GM23338 (cell line): ENCODE measurements at regions not wholly inside any gene's neighbourhood (a gene's known extent, or its start where the extent isn't known, plus 50 kb on each side); places are given as distances from the start of the nearest gene placed in this dataset.

Experiments
- ATAC-seq: fragments of 200-7000 bp; cut with Tn5 transposase; 3 replicates; pipeline ENCODE4 v1.9.1; 2020
- DNase-seq: peaks from one replicate; pipeline ENCODE4 v3.0.0-alpha.2; 2015; ENCODE audit warnings: low spot score
- H2AFZ ChIP-seq: fragments of 200-600 bp; sonication (generic); 2 replicates; pipeline ENCODE4 v1.8.0; 2016; ENCODE audit warnings: antibody characterized with exemption, mild to moderate bottlenecking, moderate library complexity
- H3F3A ChIP-seq: fragments of 200-600 bp; sonication (generic); replicated peaks from 2 replicates; pipeline ENCODE4 v1.8.0; 2017; ENCODE audit warnings: antibody characterized with exemption, mixed run types, low read depth
- H3K27ac ChIP-seq: fragments of 200-600 bp; sonication (generic); 2 replicates; pipeline ENCODE4 v1.6.1; 2016; ENCODE audit warnings: low read depth
- H3K27me3 ChIP-seq: fragments of 200-600 bp; sonication (generic); 2 replicates; pipeline ENCODE4 v1.8.0; 2016; ENCODE audit warnings: mild to moderate bottlenecking, mixed run types, moderate library complexity; ENCODE audit not compliant: insufficient read depth
- H3K36me3 ChIP-seq: fragments of 200-600 bp; sonication (generic); 2 replicates; pipeline ENCODE4 v1.8.0; 2016; ENCODE audit warnings: mild to moderate bottlenecking; ENCODE audit not compliant: insufficient read depth
- H3K4me1 ChIP-seq: fragments of 200-600 bp; sonication (generic); 2 replicates; pipeline ENCODE4 v1.8.0; 2016; ENCODE audit warnings: mild to moderate bottlenecking, moderate library complexity; ENCODE audit not compliant: insufficient read depth
- H3K4me2 ChIP-seq: fragments of 200-600 bp; sonication (generic); 2 replicates; pipeline ENCODE4 v1.7.1; 2017; ENCODE audit warnings: mixed run types
- H3K4me3 ChIP-seq: fragments of 200-600 bp; sonication (generic); 2 replicates; pipeline ENCODE4 v1.6.1; 2016; ENCODE audit warnings: mixed run types
- H3K79me2 ChIP-seq: fragments of 200-600 bp; sonication (generic); replicated peaks from 2 replicates; pipeline ENCODE4 v1.8.0; 2017; ENCODE audit warnings: mild to moderate bottlenecking; ENCODE audit not compliant: insufficient read depth
- H3K9me2 ChIP-seq: fragments of 200-600 bp; sonication (generic); 2 replicates; pipeline ENCODE4 v1.8.0; 2017; ENCODE audit not compliant: insufficient read depth
- H4K20me1 ChIP-seq: fragments of 200-600 bp; sonication (generic); replicated peaks from 2 replicates; pipeline ENCODE4 v1.8.0; 2017; ENCODE audit warnings: mild to moderate bottlenecking; ENCODE audit not compliant: insufficient read depth
- H3K27ac Mint-ChIP-seq: 2 replicates; pipeline ENCODE4 v1.8.0; 2020; ENCODE audit warnings: inconsistent platforms, mild to moderate bottlenecking, moderate library complexity, mixed read lengths
- H3K27me3 Mint-ChIP-seq: 3 replicates; pipeline ENCODE4 v1.8.0; 2022; ENCODE audit warnings: low read depth, mild to moderate bottlenecking, moderate library complexity, mixed read lengths, inconsistent platforms; ENCODE audit not compliant: insufficient read depth, poor library complexity
- H3K36me3 Mint-ChIP-seq: 3 replicates; pipeline ENCODE4 v1.8.0; 2021; ENCODE audit warnings: low read depth, mild to moderate bottlenecking, inconsistent platforms, moderate library complexity, mixed read lengths
- H3K4me1 Mint-ChIP-seq: 3 replicates; pipeline ENCODE4 v1.8.0; 2020; ENCODE audit warnings: mild to moderate bottlenecking, inconsistent platforms, mixed read lengths
- H3K4me3 Mint-ChIP-seq: 3 replicates; pipeline ENCODE4 v1.8.0; 2021; ENCODE audit warnings: moderate library complexity, mild to moderate bottlenecking, inconsistent platforms, mixed read lengths
- H3K9me3 Mint-ChIP-seq: 3 replicates; pipeline ENCODE4 v1.8.0; 2020; ENCODE audit warnings: moderate library complexity, mild to moderate bottlenecking, inconsistent platforms, mixed read lengths
- CREB1 ChIP-seq: fragments of 250-450 bp; sonication (Bioruptor Pico); IDR thresholded peaks from 2 replicates; pipeline ENCODE4 v1.5.0; 2020; ENCODE audit warnings: low read depth, mild to moderate bottlenecking, moderate library complexity
- EZH2phosphoT487 ChIP-seq: fragments of 200-600 bp; sonication (generic); IDR thresholded peaks from one replicate; pipeline ENCODE4 v1.8.1; 2018; ENCODE audit warnings: antibody characterized with exemption; ENCODE audit not compliant: unreplicated experiment
- NANOG ChIP-seq: IDR thresholded peaks from 2 replicates; pipeline ENCODE4 v1.6.1; 2016; ENCODE audit warnings: antibody characterized with exemption, borderline replicate concordance
- STAT1 ChIP-seq: IDR thresholded peaks from one replicate; pipeline ENCODE4 v1.6.1; 2016; ENCODE audit warnings: antibody characterized with exemption; ENCODE audit not compliant: unreplicated experiment
- ZNF114 ChIP-seq: fragments of 250-450 bp; sonication (Bioruptor Pico); IDR thresholded peaks from 2 replicates; pipeline ENCODE4 v1.5.0; 2020; ENCODE audit warnings: mild to moderate bottlenecking, moderate library complexity
- ZNF331 ChIP-seq: fragments of 250-450 bp; sonication (Bioruptor Pico); IDR thresholded peaks from 2 replicates; pipeline ENCODE4 v1.5.0; 2020; ENCODE audit warnings: low read depth, mild to moderate bottlenecking, moderate library complexity
- ZNF462 ChIP-seq: fragments of 250-450 bp; sonication (Bioruptor Pico); IDR thresholded peaks from 2 replicates; pipeline ENCODE4 v1.5.0; 2020; ENCODE audit warnings: mild to moderate bottlenecking, moderate library complexity
- TF ChIP-seq, protein P1 (sequence below): IDR thresholded peaks from 2 replicates; pipeline ENCODE4 v1.6.1; 2016; ENCODE audit warnings: antibody characterized with exemption
- TF ChIP-seq, protein P2 (sequence below), 2 experiments: fragments of 200-600 bp in 1 of 2; sonication (generic) in 1 of 2; conservative IDR thresholded peaks; 2 replicates each; pipeline versions ENCODE4 v1.5.1 to v1.6.1; 2016 to 2017; ENCODE audit warnings: antibody characterized with exemption in 2 of 2, low read depth in 2 of 2, mild to moderate bottlenecking in 2 of 2, moderate library complexity in 1 of 2

DNA sequence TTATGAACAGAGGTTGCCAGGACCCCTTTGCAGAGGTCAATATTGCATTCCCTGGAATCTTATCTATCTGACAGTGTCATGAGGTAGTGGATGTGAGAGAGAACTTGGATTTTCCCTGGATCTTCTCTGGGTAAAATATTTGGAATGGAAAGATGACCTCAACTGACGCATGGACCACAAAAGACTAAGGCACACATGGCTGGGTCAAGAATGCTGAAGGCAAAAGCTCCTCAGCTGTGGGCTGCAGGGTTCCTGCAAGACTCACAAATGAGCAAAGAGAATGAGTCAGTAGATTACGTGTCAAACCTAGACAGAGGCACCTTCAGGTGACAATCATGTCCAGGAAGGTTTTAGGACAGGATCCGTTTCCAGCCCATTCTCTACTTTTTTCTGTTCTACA, 484.0 kb downstream of the C6orf118 start:
- no peak overlapping the region for H3K4me3 ChIP-seq
- TF ChIP-seq ZNF331 (no peak), EZH2phosphoT487 (no peak), ZNF462 (CRISPR knock-in tag) (no peak), ZNF114 (CRISPR knock-in tag) (no peak), NANOG (no peak), STAT1 (no peak)
- no peak overlapping the region for H3K27ac ChIP-seq
- H3K4me2 ChIP-seq, result no peak overlapping the region
- H3K4me1 Mint-ChIP-seq, result no peaks in the 10 kb centered on the region
- no peaks in the 10 kb centered on the region for H3K4me1 ChIP-seq
- no peaks in the 10 kb centered on the region for H3K9me2 ChIP-seq
- H3K4me3 Mint-ChIP-seq, result no peak overlapping the region
- no peaks in the 10 kb centered on the region for H3K79me2 ChIP-seq
- no peaks in the 10 kb centered on the region for H3K36me3 Mint-ChIP-seq
- ATAC-seq (no peak), DNase-seq (no peak)
- peaks cover 3% of the 10 kb centered on the region; the same call in 2 of the 3 replicates for H3K9me3 Mint-ChIP-seq
- no peaks in the 10 kb centered on the region for H3F3A ChIP-seq
- no peaks in the 10 kb centered on the region for H4K20me1 ChIP-seq
- H3K27me3 ChIP-seq, result no peaks in the 10 kb centered on the region
- peaks cover 2% of the 10 kb centered on the region for H3K27me3 Mint-ChIP-seq
- no peak overlapping the region for H3K27ac Mint-ChIP-seq
- H2AFZ ChIP-seq, result no peak overlapping the region
- H3K36me3 ChIP-seq, result no peaks in the 10 kb centered on the region

- no peaks in the 10 kb centered on the region for H4K20me1 ChIP-seq
- H3K4me1 ChIP-seq, result no peaks in the 10 kb centered on the region
- no peaks in the 10 kb centered on the region for H3K4me1 Mint-ChIP-seq
- H3F3A ChIP-seq, result no peaks in the 10 kb centered on the region
- no peak overlapping the region for H3K4me3 ChIP-seq
- no peak overlapping the region for H3K4me2 ChIP-seq
- H3K27me3 Mint-ChIP-seq, result no peaks in the 10 kb centered on the region
- H3K4me3 Mint-ChIP-seq, result no peak overlapping the region
- H3K9me2 ChIP-seq, result peaks cover 2% of the 10 kb centered on the region; the same call in 1 of the 2 replicates
- no peak for ATAC-seq
- H3K79me2 ChIP-seq, result no peaks in the 10 kb centered on the region
- H3K9me3 Mint-ChIP-seq, result peaks cover 22% of the 10 kb centered on the region
- no peak overlapping the region for H2AFZ ChIP-seq
- no peak for DNase-seq
- peaks cover 16% of the 10 kb centered on the region for H3K36me3 Mint-ChIP-seq
- H3K27ac Mint-ChIP-seq, result no peak overlapping the region
- no peaks in the 10 kb centered on the region for H3K36me3 ChIP-seq
- H3K27ac ChIP-seq, result no peak overlapping the region
- H3K27me3 ChIP-seq, result no peaks in the 10 kb centered on the region
- no peak for TF ChIP-seq STAT1
- TF ChIP-seq, protein P1, sequence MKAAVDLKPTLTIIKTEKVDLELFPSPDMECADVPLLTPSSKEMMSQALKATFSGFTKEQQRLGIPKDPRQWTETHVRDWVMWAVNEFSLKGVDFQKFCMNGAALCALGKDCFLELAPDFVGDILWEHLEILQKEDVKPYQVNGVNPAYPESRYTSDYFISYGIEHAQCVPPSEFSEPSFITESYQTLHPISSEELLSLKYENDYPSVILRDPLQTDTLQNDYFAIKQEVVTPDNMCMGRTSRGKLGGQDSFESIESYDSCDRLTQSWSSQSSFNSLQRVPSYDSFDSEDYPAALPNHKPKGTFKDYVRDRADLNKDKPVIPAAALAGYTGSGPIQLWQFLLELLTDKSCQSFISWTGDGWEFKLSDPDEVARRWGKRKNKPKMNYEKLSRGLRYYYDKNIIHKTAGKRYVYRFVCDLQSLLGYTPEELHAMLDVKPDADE, result no peak
- TF ChIP-seq, protein P2, sequence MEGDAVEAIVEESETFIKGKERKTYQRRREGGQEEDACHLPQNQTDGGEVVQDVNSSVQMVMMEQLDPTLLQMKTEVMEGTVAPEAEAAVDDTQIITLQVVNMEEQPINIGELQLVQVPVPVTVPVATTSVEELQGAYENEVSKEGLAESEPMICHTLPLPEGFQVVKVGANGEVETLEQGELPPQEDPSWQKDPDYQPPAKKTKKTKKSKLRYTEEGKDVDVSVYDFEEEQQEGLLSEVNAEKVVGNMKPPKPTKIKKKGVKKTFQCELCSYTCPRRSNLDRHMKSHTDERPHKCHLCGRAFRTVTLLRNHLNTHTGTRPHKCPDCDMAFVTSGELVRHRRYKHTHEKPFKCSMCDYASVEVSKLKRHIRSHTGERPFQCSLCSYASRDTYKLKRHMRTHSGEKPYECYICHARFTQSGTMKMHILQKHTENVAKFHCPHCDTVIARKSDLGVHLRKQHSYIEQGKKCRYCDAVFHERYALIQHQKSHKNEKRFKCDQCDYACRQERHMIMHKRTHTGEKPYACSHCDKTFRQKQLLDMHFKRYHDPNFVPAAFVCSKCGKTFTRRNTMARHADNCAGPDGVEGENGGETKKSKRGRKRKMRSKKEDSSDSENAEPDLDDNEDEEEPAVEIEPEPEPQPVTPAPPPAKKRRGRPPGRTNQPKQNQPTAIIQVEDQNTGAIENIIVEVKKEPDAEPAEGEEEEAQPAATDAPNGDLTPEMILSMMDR (conservative IDR thresholded peaks at IDR 0.05; ENCODE audit: low read depth in 2 of 2), result no peak
- TF ChIP-seq CREB1 (CRISPR knock-in tag), result no peak
Observed at GRCh38 chr6:164817662-164818061, 491.7 kb downstream of the C6orf118 start.
